ENCODE measurements at regions not wholly inside any gene's neighbourhood (a gene's known extent, or its start where the extent isn't known, plus 50 kb on each side); places are given as distances from the start of the nearest gene placed in this dataset.

DNA sequence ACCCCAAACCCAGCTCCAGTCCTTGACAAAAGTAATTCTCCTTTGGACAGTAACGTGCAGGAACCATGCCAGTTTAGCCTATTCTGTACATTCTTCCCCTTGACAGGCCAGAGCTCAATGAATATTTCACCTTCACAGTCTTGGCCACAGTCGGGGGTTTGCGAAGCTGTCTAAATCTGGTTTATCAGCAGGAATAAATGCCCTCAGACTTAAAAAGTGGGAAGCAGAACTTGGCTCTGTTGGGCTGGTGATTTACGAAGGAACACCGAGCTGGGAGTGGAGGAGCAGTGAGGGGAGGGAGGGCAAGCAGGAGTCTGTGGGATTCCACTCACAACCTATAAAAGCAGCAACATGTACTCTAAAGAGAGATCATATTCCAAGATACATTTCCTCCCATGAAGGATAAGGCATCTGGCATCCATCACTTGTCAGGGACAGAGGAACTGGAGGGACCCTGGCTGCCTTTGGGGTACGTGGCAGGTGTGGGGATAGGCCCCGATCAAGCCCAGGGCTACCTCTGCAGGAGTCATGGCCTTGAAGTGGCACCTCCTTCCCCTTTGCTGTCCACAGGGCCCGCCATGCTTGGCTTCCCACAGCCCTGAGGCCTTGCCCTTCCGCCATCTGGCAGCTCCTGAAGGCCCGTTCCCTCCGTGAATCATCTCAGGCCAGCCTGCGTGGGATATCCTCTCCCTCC, 154.3 kb downstream of the ADAMTS15 start:
- DNase-seq (ENCODE audit: low read depth): no peak
- TF ChIP-seq, protein P1, sequence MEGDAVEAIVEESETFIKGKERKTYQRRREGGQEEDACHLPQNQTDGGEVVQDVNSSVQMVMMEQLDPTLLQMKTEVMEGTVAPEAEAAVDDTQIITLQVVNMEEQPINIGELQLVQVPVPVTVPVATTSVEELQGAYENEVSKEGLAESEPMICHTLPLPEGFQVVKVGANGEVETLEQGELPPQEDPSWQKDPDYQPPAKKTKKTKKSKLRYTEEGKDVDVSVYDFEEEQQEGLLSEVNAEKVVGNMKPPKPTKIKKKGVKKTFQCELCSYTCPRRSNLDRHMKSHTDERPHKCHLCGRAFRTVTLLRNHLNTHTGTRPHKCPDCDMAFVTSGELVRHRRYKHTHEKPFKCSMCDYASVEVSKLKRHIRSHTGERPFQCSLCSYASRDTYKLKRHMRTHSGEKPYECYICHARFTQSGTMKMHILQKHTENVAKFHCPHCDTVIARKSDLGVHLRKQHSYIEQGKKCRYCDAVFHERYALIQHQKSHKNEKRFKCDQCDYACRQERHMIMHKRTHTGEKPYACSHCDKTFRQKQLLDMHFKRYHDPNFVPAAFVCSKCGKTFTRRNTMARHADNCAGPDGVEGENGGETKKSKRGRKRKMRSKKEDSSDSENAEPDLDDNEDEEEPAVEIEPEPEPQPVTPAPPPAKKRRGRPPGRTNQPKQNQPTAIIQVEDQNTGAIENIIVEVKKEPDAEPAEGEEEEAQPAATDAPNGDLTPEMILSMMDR (conservative IDR thresholded peaks at IDR 0.05; ENCODE audit: low read depth, low read length): no peak
- no peak overlapping the region for H3K4me3 ChIP-seq (ENCODE audit: low read length)

DNA sequence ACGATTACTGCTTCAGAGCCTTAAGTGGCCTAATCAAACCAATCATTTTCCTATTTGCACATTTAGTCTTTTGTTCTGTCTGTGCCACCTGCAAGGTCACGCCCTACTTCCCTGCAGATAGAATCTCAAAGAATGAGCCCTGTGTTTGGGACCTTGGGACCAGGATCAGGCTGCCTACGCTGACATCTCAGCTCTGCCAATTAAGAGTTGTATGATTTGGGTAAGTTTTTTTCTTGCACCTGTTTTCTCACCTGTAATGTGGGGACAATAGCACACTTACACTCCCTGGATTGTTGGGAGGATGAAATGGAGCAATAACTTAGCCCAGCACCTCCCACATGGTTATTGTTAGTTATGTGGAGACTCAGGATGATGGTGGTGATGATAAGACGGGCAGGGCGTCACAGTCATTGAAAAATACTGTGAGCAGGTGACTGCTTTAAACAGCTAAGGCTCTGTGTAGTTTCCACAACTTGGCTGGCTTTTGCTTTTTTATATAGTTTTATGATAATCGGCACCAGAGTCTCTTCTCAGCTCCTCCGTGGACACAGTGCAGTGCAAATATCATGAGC, 155.0 kb downstream of the ADAMTS15 start:
- H3K4me3 ChIP-seq (ENCODE audit: low read length): no peak overlapping the region
- TF ChIP-seq, protein P1 (conservative IDR thresholded peaks at IDR 0.05; ENCODE audit: low read depth, low read length): no peak
- DNase-seq (ENCODE audit: low read depth): no peak

DNA sequence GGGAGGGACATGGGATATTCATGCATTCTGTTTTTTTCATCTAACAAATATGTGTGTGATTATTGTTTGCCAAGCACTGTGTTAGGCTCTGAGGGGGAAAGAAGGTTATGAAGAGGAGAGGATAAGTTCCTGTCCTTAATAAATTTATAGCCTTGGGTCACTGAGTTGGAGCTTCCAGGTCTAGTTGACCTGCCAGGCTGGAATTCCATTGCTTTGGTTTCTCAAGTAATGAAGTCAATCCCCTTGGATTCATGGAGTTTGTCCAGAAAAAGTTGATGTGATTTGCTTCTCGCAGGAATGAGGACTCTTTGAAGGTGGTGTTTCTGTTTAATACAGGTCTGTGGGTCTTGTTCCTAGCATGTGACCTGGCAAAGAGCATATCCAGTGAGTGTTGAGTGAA, 156.2 kb downstream of the ADAMTS15 start:
- no peak overlapping the region for H3K4me3 ChIP-seq (ENCODE audit: low read length)
- no peak for DNase-seq (ENCODE audit: low read depth)
- TF ChIP-seq, protein P1 (conservative IDR thresholded peaks at IDR 0.05; ENCODE audit: low read depth, low read length): no peak

DNA sequence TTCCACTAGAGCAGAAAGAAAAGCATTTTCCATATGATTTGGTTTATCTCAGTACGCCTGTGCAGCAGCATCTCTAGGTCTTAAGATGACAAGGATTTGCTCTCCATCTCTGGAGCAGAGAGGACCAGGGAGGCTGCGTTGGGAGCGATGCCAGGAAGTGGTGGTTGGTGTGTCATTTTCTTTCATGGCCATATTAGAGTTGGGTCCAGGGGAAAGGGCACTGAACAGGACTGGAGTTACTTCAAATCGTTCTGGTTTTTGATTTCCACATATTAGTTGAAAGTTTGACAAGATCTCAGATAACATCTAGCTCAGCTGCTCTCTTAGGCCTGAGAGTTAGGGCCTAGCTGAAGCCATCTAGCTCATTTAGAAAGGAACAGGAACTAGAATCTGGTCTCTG, 157.7 kb downstream of the ADAMTS15 start:
- no peak overlapping the region for H3K4me3 ChIP-seq (ENCODE audit: low read length)
- no peak for DNase-seq (ENCODE audit: low read depth)
- TF ChIP-seq, protein P1 (conservative IDR thresholded peaks at IDR 0.05; ENCODE audit: low read depth, low read length): no peak

DNA sequence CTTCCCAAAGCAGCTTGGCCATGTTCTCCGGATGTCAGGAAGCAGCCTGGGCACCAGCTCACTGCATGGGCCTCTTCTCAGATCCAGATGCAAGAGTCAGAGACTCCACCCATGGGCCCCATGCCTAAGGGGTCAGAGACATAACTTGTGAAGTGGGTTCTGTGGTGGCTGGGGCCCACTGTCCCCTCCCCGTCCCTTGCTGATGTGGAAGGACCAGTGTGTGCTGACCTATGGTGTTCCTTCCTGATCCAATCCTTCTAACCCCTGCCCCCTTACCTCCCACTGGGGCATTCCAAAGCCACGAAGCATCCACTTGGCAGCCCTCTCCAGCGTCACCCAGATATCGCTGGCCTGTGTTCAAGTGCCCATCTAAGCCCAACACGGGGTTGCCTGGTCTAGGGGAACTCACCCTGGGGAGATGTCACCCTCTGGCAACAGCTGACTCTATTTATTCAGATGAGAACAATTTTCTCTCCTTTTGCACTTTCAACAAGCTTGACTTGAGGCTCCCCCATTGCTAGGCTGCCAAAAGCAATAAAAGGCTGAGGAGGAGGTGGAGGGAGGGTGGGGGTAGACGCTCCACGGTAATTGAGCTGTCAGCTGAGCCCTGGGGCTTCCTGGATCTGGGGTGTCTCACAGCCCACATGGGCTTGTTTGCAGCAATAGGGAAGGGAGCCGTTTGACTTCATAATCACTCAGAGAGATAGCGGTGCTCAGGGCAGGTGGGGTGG, 158.5 kb downstream of the ADAMTS15 start:
- DNase-seq (ENCODE audit: low read depth): no peak
- TF ChIP-seq, protein P1 (conservative IDR thresholded peaks at IDR 0.05; ENCODE audit: low read depth, low read length): no peak
- H3K4me3 ChIP-seq (ENCODE audit: low read length): no peak overlapping the region

DNA sequence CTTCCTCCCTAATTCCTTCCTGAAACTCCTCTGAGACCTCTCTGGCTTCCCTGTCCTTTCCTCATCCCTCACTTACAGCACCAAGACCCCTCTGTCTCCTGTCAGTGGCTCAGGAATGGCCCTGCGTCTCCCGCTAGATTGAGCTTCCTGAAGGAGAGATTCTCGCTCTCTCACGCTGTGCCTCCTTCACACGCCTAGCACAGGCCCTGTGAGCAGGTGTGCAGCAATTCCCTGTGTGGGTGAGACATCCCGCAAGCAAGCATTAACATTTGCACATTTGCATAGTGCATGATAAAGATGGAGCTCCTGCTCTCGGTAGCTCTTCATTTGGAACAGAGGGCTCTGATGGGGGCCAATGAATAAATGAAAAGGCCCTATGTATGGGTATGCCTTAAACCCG, 159.8 kb downstream of the ADAMTS15 start:
- TF ChIP-seq, protein P1 (conservative IDR thresholded peaks at IDR 0.05; ENCODE audit: low read depth, low read length): no peak
- DNase-seq (ENCODE audit: low read depth): no peak
- H3K4me3 ChIP-seq (ENCODE audit: low read length): no peak overlapping the region
